Neuronal stem cell (in vitro differentiated cells): ENCODE measurements at regions not wholly inside any gene's neighbourhood (a gene's known extent, or its start where the extent isn't known, plus 50 kb on each side); places are given as distances from the start of the nearest gene placed in this dataset.

Source experiments
- DNase-seq: peaks from one replicate; pipeline ENCODE4 v3.0.0-alpha.2; 2013; ENCODE audit warnings: low spot score
- H2AFZ ChIP-seq: one replicate; pipeline ENCODE4 v1.6.1; 2013; ENCODE audit warnings: mild to moderate bottlenecking, low read length, inconsistent platforms
- H2AK5ac ChIP-seq: 2 replicates; pipeline ENCODE4 v1.6.1; 2013; ENCODE audit warnings: low read depth, mild to moderate bottlenecking, inconsistent platforms, low read length, moderate library complexity, mixed read lengths
- H2BK120ac ChIP-seq: 2 replicates; pipeline ENCODE4 v1.6.1; 2013; ENCODE audit warnings: low read depth, mild to moderate bottlenecking, inconsistent platforms, low read length, moderate library complexity, mixed read lengths
- H2BK12ac ChIP-seq: one replicate; pipeline ENCODE4 v1.6.1; 2013; ENCODE audit warnings: low read length, inconsistent platforms
- H2BK15ac ChIP-seq: 2 replicates; pipeline ENCODE4 v1.6.1; 2013; ENCODE audit warnings: mild to moderate bottlenecking, low read length, inconsistent platforms, mixed read lengths
- H2BK5ac ChIP-seq: one replicate; pipeline ENCODE4 v1.6.1; 2013; ENCODE audit warnings: inconsistent platforms, mild to moderate bottlenecking, low read length, moderate library complexity
- H3K14ac ChIP-seq: one replicate; pipeline ENCODE4 v1.6.1; 2013; ENCODE audit warnings: low read length, inconsistent platforms
- H3K18ac ChIP-seq: 2 replicates; pipeline ENCODE4 v1.6.1; 2013; ENCODE audit warnings: low read length, inconsistent platforms
- H3K23ac ChIP-seq: 2 replicates; pipeline ENCODE4 v1.6.1; 2013; ENCODE audit warnings: low read depth, mild to moderate bottlenecking, mixed read lengths, low read length, inconsistent platforms; ENCODE audit not compliant: poor library complexity
- H3K27ac ChIP-seq: replicated peaks from 3 replicates; pipeline ENCODE4 v1.5.1; 2013; ENCODE audit warnings: low read length, inconsistent platforms
- H3K27me3 ChIP-seq, 3 experiments: 2 replicates each; pipeline ENCODE4 v1.6.1; 2013; ENCODE audit warnings: low read length in 3 of 3, mild to moderate bottlenecking in 2 of 3, inconsistent platforms in 1 of 3, low read depth in 1 of 3, mixed read lengths in 1 of 3, moderate library complexity in 1 of 3; ENCODE audit not compliant: control insufficient read depth in 3 of 3, insufficient read depth in 3 of 3
- H3K36me3 ChIP-seq, 2 donors: replicated peaks in 1 of 2; 2 replicates each; pipeline ENCODE4 v1.6.1; 2013; ENCODE audit warnings: low read length in 2 of 2; ENCODE audit not compliant: control insufficient read depth in 2 of 2, insufficient read depth in 2 of 2
- H3K4ac ChIP-seq: 2 replicates; pipeline ENCODE4 v1.6.1; 2013; ENCODE audit warnings: inconsistent platforms, mild to moderate bottlenecking, low read length, moderate library complexity
- H3K4me1 ChIP-seq, 2 donors: 1 replicate in 1 of 2; 2 replicates in 1 of 2; pipeline ENCODE4 v1.6.1; 2013; ENCODE audit warnings: low read length in 2 of 2, low read depth in 1 of 2; ENCODE audit not compliant: control insufficient read depth in 2 of 2, insufficient read depth in 1 of 2
- H3K4me2 ChIP-seq: one replicate; pipeline ENCODE4 v1.6.1; 2013; ENCODE audit warnings: mild to moderate bottlenecking, low read length, inconsistent platforms; ENCODE audit not compliant: insufficient read depth, poor library complexity, severe bottlenecking
- H3K4me3 ChIP-seq, 2 donors: 2 replicates each; pipeline ENCODE4 v1.5.1; 2013; ENCODE audit warnings: low read length in 2 of 2, mild to moderate bottlenecking in 2 of 2, inconsistent platforms in 1 of 2, moderate library complexity in 1 of 2
- H3K79me1 ChIP-seq: one replicate; pipeline ENCODE4 v1.6.1; 2013; ENCODE audit warnings: low read depth, mild to moderate bottlenecking, inconsistent platforms, low read length, moderate library complexity
- H3K9ac ChIP-seq: one replicate; pipeline ENCODE4 v1.6.1; 2013; ENCODE audit warnings: mild to moderate bottlenecking, low read depth, low read length, inconsistent platforms; ENCODE audit not compliant: poor library complexity
- H3K9me3 ChIP-seq, 2 donors: replicated peaks in 1 of 2; 2 replicates each; pipeline versions ENCODE3 to v1.6.1; 2013; ENCODE audit warnings: low read length in 2 of 2, mild to moderate bottlenecking in 2 of 2, inconsistent platforms in 1 of 2, low read depth in 1 of 2, mixed read lengths in 1 of 2, moderate library complexity in 1 of 2; ENCODE audit not compliant: control insufficient read depth in 2 of 2, insufficient read depth in 1 of 2
- H4K8ac ChIP-seq: one replicate; pipeline ENCODE4 v1.6.1; 2013; ENCODE audit warnings: low read depth, mild to moderate bottlenecking, inconsistent platforms, low read length, moderate library complexity
- H4K91ac ChIP-seq: one replicate; pipeline ENCODE4 v1.6.1; 2013; ENCODE audit warnings: low read length, low read depth, mild to moderate bottlenecking, inconsistent platforms; ENCODE audit not compliant: poor library complexity
- WGBS, 2 donors: extraction: QIAGEN DNeasy Blood & Tissue Kit; methylation state at CpG; one replicate each; pipeline ENCODE4 v1.1.7; 2013; ENCODE audit warnings: missing lambda C conversion rate in 2 of 2, mixed read lengths in 1 of 2; ENCODE audit not compliant: insufficient read length in 2 of 2, insufficient replicate concordance in 1 of 2; ENCODE audit errors: extremely low coverage in 2 of 2; 5-methylcytosine and 5-hydroxymethylcytosine counted together

DNA sequence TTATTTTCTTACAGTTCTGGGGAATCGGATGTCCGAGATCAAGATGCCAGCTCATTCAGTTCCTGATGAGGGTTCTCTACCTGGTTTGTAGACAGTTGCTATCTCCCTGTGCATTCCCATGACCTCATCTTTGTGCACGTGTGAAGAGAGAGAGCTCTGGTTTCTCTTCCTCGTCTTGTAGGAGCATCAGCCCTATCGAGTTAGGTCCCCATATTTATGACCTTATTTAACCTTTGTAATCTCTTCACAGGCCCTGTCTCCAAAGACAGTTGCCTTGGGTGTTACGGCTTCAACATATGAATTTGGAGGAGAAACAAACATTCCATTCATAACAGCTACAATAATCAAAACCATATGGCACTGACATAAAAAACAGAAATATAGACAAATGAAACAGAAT, 455.3 kb downstream of the HACE1 start:
- no peak overlapping the region for H2BK120ac ChIP-seq
- no peak overlapping the region for H3K4me3 ChIP-seq
- H3K36me3 ChIP-seq = no peaks in the 10 kb centered on the region
- H2BK12ac ChIP-seq = no peak overlapping the region
- H2AK5ac ChIP-seq = no peak overlapping the region
- H2BK5ac ChIP-seq = no peak overlapping the region
- H3K79me1 ChIP-seq = no peaks in the 10 kb centered on the region
- no peak overlapping the region for H3K14ac ChIP-seq
- no peak overlapping the region for H3K27ac ChIP-seq
- no peak overlapping the region for H3K9ac ChIP-seq
- no peaks in the 10 kb centered on the region for H3K9me3 ChIP-seq
- no CpG with 5 or more reads among the region's 6 CpGs for whole genome bisulfite sequencing, 2 donors
- H3K4me1 ChIP-seq = no peaks in the 10 kb centered on the region
- no peaks in the 10 kb centered on the region for H3K27me3 ChIP-seq
- H3K18ac ChIP-seq = no peak overlapping the region
- H3K23ac ChIP-seq = no peak overlapping the region
- H2AFZ ChIP-seq = no peak overlapping the region
- no peak overlapping the region for H4K8ac ChIP-seq
- H4K91ac ChIP-seq = no peak overlapping the region
- no peak overlapping the region for H2BK15ac ChIP-seq
- H3K4ac ChIP-seq = no peak overlapping the region
- no peak overlapping the region for H3K4me2 ChIP-seq
- DNase-seq = no peak

- no CpG with 5 or more reads among the region's 1 CpG for WGBS, 2 donors
Observed at GRCh38 chr6:104402572-104402971, 457.1 kb downstream of the HACE1 start.

DNA sequence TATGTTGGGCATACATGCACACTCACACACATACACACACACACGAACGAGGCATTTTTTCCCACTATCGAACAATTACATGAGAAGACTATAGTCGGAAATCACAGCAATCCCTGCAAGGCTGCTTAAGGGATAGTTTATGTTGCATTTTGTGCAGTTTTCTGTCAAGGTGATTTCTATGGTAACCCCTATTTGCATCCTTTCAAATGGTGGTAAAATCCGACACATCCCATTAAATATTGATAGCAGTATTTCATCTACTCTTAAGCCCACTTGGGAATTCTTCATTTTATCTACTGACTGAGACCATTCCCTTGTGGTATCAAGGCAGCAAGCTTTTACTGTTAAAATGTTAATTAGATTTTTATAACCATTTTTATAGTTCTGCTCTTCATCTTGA, 457.8 kb downstream of the HACE1 start:
- H2AK5ac ChIP-seq = no peak overlapping the region
- H2BK120ac ChIP-seq = no peak overlapping the region
- H2BK12ac ChIP-seq = no peak overlapping the region
- no peak for DNase-seq
- H4K91ac ChIP-seq = no peak overlapping the region
- no peak overlapping the region for H3K27ac ChIP-seq
- no peak overlapping the region for H3K14ac ChIP-seq
- no peaks in the 10 kb centered on the region for H3K36me3 ChIP-seq
- no peak overlapping the region for H3K18ac ChIP-seq
- H3K4me2 ChIP-seq = no peak overlapping the region
- no peaks in the 10 kb centered on the region for H3K79me1 ChIP-seq
- no peak overlapping the region for H3K9ac ChIP-seq
- H3K27me3 ChIP-seq = no peaks in the 10 kb centered on the region
- H2AFZ ChIP-seq = no peak overlapping the region
- no peaks in the 10 kb centered on the region for H3K9me3 ChIP-seq
- H3K4me1 ChIP-seq = no peaks in the 10 kb centered on the region
- H3K4me3 ChIP-seq = no peak overlapping the region
- no peak overlapping the region for H3K4ac ChIP-seq
- no CpG with 5 or more reads among the region's 5 CpGs for WGBS, 2 donors
- no peak overlapping the region for H4K8ac ChIP-seq
- H2BK5ac ChIP-seq = no peak overlapping the region
- H2BK15ac ChIP-seq = no peak overlapping the region
- no peak overlapping the region for H3K23ac ChIP-seq

More at GRCh38 chr6:104402572-104402971, 457.1 kb downstream of the HACE1 start:
- H3K14ac ChIP-seq = no peak overlapping the region
- H3K36me3 ChIP-seq = no peaks in the 10 kb centered on the region
- H3K4ac ChIP-seq = no peak overlapping the region
- no peak overlapping the region for H4K8ac ChIP-seq
- H3K4me2 ChIP-seq = no peak overlapping the region
- H2BK12ac ChIP-seq = no peak overlapping the region
- H3K4me3 ChIP-seq = no peak overlapping the region
- H4K91ac ChIP-seq = no peak overlapping the region
- no peaks in the 10 kb centered on the region for H3K9me3 ChIP-seq
- no peaks in the 10 kb centered on the region for H3K4me1 ChIP-seq
- no peak overlapping the region for H3K9ac ChIP-seq
- H2BK5ac ChIP-seq = no peak overlapping the region
- no peak overlapping the region for H2BK120ac ChIP-seq
- no peaks in the 10 kb centered on the region for H3K79me1 ChIP-seq
- no peak for DNase-seq
- no peak overlapping the region for H2BK15ac ChIP-seq
- no peak overlapping the region for H2AFZ ChIP-seq
- H2AK5ac ChIP-seq = no peak overlapping the region
- no peak overlapping the region for H3K23ac ChIP-seq
- no peak overlapping the region for H3K18ac ChIP-seq
- H3K27ac ChIP-seq = no peak overlapping the region
- H3K27me3 ChIP-seq = no peaks in the 10 kb centered on the region

- Histone ChIP-seq H3K27me3 (no peaks in the 10 kb centered on the region), H3K14ac (no peak overlapping the region), H3K4ac (no peak overlapping the region), H3K9me3 (no peaks in the 10 kb centered on the region), H3K79me1 (no peaks in the 10 kb centered on the region), H2BK15ac (no peak overlapping the region), H4K8ac (no peak overlapping the region), H3K9ac (no peak overlapping the region), H3K4me3 (no peak overlapping the region), H3K23ac (no peak overlapping the region), H2BK120ac (no peak overlapping the region), H3K4me1 (no peaks in the 10 kb centered on the region), H3K18ac (no peak overlapping the region), H2BK5ac (no peak overlapping the region), H3K36me3 (no peaks in the 10 kb centered on the region), H2AK5ac (no peak overlapping the region), H3K27ac (no peak overlapping the region), H3K4me2 (no peak overlapping the region), H2AFZ (peak overlapping the region; percentile 7), H2BK12ac (no peak overlapping the region), H4K91ac (no peak overlapping the region)
- no peak for DNase-seq
- WGBS, 2 donors = no CpG with 5 or more reads among the region's 5 CpGs
Observed at GRCh38 chr6:104400844-104401243, 458.9 kb downstream of the HACE1 start.
